IPS-18a (cell line): ENCODE measurements at regions not wholly inside any gene's neighbourhood (a gene's known extent, or its start where the extent isn't known, plus 50 kb on each side); places are given as distances from the start of the nearest gene placed in this dataset.

Experiments used
- H3K27ac ChIP-seq: one replicate; pipeline ENCODE4 v1.5.1; 2013; ENCODE audit warnings: low read length
- H3K27me3 ChIP-seq: one replicate; pipeline ENCODE4 v1.6.1; 2013; ENCODE audit warnings: mild to moderate bottlenecking, low read length; ENCODE audit not compliant: control insufficient read depth, insufficient read depth
- H3K36me3 ChIP-seq: one replicate; pipeline ENCODE4 v1.6.1; 2013; ENCODE audit warnings: low read depth, low read length; ENCODE audit not compliant: control insufficient read depth
- H3K4me1 ChIP-seq: one replicate; pipeline ENCODE4 v1.6.1; 2013; ENCODE audit warnings: low read depth, low read length; ENCODE audit not compliant: control insufficient read depth
- H3K4me3 ChIP-seq: one replicate; pipeline ENCODE4 v1.5.1; 2013; ENCODE audit warnings: low read length
- H3K9ac ChIP-seq: one replicate; pipeline ENCODE4 v1.6.1; 2013; ENCODE audit warnings: mild to moderate bottlenecking, low read length, moderate library complexity
- H3K9me3 ChIP-seq: one replicate; pipeline ENCODE4 v1.6.1; 2013; ENCODE audit warnings: low read depth, low read length; ENCODE audit not compliant: control insufficient read depth

DNA sequence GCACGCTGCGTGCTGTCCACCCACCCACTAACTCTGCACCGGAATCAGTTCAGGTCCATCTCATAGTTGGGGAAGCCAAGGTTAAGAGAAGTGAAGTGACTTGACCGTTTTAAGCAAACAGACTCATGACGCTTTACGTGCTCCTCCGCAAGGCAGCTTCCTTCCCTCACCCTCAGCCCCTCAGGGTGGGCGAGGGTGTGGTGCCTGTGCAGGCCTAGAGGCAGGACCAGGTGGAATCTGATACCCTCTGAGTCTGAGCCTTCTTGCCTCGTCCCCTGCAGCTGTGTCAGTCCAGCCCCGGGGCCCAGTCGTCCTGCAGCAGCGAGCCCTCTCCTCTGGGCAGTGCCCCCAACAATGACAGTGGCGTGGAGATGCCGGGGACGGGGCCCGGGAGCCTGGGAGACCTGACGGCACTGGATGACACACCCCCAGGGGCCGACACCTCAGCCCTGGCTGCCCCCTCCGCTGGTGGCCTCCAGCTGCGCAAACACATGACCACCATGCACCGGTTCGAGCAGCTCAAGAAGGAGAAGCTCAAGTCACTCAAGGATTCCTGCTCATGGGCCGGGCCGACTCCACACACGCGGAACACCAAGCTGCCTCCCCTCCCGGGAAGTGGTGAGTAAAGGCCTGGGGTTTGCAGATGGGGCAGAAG, 250.5 kb downstream of the GLI2 start:
- peaks cover 4% of the 10 kb centered on the region for H3K4me1 ChIP-seq
- peaks cover 59% of the 10 kb centered on the region for H3K36me3 ChIP-seq
- H3K27ac ChIP-seq, result no peak overlapping the region
- no peaks in the 10 kb centered on the region for H3K9me3 ChIP-seq
- no peaks in the 10 kb centered on the region for H3K27me3 ChIP-seq
- no peak overlapping the region for H3K9ac ChIP-seq
- no peak overlapping the region for H3K4me3 ChIP-seq

DNA sequence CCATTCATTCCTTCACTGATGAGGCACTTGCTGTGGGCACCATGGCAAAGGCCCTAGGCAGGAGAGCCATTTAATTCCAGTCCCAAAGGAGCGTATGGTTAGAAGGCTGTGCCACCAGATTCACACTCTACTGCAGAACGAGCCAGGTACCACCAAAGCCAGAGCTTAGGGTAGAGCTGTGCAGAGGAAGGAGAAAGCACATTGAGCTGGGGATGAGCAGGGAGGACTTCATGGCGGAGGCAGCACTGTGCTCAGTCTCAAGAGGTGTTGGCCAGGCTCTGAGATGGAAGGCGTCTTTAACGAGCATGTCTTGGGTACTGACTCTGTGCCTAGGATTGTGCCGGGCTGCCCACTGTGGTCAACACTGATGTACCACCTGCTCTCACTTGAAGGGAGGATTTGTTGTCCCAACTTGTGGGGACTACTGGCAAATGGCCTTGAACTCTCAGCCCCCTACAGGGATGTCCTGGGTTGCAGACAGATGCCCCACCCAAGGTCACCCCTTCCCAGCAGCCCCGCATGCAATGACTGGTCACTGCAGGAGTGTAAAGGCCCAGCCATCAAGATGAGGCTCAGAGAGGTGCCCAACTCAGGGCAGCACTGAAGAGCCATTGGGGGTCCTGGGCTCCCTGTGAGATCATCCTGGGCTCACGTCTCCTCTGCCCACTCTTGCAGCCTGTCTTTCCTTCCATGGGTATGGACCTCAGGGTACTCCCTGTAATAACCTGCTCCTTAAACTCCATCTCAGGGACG, 251.4 kb downstream of the GLI2 start:
- no peak overlapping the region for H3K27ac ChIP-seq
- no peak overlapping the region for H3K9ac ChIP-seq
- no peaks in the 10 kb centered on the region for H3K9me3 ChIP-seq
- no peak overlapping the region for H3K4me3 ChIP-seq
- H3K4me1 ChIP-seq, result peaks cover 3% of the 10 kb centered on the region
- H3K27me3 ChIP-seq, result no peaks in the 10 kb centered on the region
- H3K36me3 ChIP-seq, result peaks cover 67% of the 10 kb centered on the region

DNA sequence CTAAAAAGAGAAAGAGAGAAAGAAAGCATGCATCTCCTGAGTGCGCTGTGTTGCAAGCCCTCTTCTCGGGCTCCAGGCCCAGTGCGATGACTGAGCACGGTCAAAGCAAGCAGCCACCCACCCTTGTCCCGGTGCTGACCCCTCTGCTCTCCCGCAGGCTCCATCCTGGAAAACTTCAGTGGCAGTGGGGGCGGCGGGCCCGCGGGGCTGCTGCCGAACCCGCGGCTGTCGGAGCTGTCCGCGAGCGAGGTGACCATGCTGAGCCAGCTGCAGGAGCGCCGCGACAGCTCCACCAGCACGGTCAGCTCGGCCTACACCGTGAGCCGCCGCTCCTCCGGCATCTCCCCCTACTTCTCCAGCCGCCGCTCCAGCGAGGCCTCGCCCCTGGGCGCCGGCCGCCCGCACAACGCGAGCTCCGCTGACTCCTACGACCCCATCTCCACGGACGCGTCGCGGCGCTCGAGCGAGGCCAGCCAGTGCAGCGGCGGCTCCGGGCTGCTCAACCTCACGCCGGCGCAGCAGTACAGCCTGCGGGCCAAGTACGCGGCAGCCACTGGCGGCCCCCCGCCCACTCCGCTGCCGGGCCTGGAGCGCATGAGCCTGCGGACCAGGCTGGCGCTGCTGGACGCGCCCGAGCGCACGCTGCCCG, 252.5 kb downstream of the GLI2 start:
- no peaks in the 10 kb centered on the region for H3K4me1 ChIP-seq
- H3K36me3 ChIP-seq, result peaks cover 68% of the 10 kb centered on the region
- H3K27me3 ChIP-seq, result no peaks in the 10 kb centered on the region
- no peak overlapping the region for H3K27ac ChIP-seq
- no peaks in the 10 kb centered on the region for H3K9me3 ChIP-seq
- no peak overlapping the region for H3K9ac ChIP-seq
- no peak overlapping the region for H3K4me3 ChIP-seq

DNA sequence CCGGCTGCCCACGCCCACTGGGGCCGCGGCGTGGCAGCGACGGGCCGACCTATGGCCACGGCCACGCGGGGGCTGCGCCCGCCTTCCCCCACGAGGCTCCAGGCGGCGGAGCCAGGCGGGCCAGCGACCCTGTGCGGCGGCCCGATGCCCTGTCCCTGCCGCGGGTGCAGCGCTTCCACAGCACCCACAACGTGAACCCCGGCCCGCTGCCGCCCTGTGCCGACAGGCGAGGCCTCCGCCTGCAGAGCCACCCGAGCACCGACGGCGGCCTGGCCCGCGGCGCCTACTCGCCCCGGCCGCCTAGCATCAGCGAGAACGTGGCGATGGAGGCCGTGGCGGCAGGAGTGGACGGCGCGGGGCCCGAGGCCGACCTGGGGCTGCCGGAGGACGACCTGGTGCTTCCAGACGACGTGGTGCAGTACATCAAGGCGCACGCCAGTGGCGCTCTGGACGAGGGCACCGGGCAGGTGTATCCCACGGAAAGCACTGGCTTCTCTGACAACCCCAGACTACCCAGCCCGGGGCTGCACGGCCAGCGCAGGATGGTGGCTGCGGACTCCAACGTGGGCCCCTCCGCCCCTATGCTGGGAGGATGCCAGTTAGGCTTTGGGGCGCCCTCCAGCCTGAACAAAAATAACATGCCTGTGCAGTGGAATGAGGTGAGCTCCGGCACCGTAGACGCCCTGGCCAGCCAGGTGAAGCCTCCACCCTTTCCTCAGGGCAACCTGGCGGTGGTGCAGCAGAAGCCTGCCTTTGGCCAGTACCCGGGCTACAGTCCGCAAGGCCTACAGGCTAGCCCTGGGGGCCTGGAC, 253.2 kb downstream of the GLI2 start:
- no peak overlapping the region for H3K4me3 ChIP-seq
- no peak overlapping the region for H3K27ac ChIP-seq
- no peaks in the 10 kb centered on the region for H3K27me3 ChIP-seq
- peaks cover 68% of the 10 kb centered on the region for H3K36me3 ChIP-seq
- no peaks in the 10 kb centered on the region for H3K9me3 ChIP-seq
- H3K4me1 ChIP-seq, result no peaks in the 10 kb centered on the region
- H3K9ac ChIP-seq, result no peak overlapping the region

DNA sequence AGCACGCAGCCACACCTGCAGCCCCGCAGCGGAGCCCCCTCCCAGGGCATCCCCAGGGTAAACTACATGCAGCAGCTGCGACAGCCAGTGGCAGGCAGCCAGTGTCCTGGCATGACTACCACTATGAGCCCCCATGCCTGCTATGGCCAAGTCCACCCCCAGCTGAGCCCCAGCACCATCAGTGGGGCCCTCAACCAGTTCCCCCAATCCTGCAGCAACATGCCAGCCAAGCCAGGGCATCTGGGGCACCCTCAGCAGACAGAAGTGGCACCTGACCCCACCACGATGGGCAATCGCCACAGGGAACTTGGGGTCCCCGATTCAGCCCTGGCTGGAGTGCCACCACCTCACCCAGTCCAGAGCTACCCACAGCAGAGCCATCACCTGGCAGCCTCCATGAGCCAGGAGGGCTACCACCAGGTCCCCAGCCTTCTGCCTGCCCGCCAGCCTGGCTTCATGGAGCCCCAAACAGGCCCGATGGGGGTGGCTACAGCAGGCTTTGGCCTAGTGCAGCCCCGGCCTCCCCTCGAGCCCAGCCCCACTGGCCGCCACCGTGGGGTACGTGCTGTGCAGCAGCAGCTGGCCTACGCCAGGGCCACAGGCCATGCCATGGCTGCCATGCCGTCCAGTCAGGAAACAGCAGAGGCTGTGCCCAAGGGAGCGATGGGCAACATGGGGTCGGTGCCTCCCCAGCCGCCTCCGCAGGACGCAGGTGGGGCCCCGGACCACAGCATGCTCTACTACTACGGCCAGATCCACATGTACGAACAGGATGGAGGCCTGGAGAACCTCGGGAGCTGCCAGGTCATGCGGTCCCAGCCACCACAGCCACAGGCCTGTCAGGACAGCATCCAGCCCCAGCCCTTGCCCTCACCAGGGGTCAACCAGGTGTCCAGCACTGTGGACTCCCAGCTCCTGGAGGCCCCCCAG, 254.1 kb downstream of the GLI2 start:
- H3K27ac ChIP-seq, result no peak overlapping the region

DNA sequence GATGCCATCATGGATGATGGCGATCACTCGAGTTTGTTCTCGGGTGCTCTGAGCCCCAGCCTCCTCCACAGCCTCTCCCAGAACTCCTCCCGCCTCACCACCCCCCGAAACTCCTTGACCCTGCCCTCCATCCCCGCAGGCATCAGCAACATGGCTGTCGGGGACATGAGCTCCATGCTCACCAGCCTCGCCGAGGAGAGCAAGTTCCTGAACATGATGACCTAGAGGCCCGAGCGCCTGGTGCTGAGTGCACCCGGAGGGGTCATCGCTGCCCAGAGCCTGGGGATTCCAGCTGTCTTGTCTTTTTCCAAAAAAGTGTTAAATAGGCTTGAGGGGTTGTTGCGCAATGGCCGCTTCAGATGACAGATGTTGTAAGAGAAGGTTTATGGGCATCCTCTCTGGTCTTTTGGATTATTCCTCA, 254.8 kb downstream of the GLI2 start:
- H3K9me3 ChIP-seq, result no peaks in the 10 kb centered on the region
- H3K4me1 ChIP-seq, result no peaks in the 10 kb centered on the region
- peaks cover 53% of the 10 kb centered on the region for H3K36me3 ChIP-seq
- no peak overlapping the region for H3K9ac ChIP-seq
- H3K27me3 ChIP-seq, result no peaks in the 10 kb centered on the region
- H3K4me3 ChIP-seq, result no peak overlapping the region
- H3K27ac ChIP-seq, result no peak overlapping the region

More for the DNA sequence above, 254.1 kb downstream of the GLI2 start:
- no peaks in the 10 kb centered on the region for H3K9me3 ChIP-seq
- no peak overlapping the region for H3K9ac ChIP-seq
- H3K27me3 ChIP-seq, result no peaks in the 10 kb centered on the region
- H3K4me1 ChIP-seq, result no peaks in the 10 kb centered on the region
- H3K36me3 ChIP-seq, result peaks cover 59% of the 10 kb centered on the region
- H3K4me3 ChIP-seq, result no peak overlapping the region

DNA sequence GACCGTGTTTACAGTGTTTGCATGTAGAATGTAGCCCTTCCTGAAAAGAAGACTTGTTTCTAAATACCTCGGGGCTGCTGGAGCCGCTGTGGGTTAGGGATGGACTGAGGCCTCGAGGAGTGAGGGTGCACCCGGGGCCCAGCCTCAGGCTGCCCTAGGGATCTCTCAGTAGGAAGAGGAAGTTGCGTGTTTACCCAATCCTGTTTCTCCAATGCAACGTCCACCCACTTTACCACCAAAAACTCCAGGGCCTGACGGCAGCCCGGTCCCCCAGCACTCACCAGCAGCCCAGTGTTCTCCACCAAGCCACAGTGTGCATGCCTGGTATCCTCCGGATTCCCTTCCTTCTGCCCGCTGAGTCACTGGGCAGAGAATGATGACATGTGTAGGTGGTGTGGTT, 255.8 kb downstream of the GLI2 start:
- no peaks in the 10 kb centered on the region for H3K9me3 ChIP-seq
- H3K9ac ChIP-seq, result no peak overlapping the region
- no peak overlapping the region for H3K4me3 ChIP-seq
- no peaks in the 10 kb centered on the region for H3K27me3 ChIP-seq
- peaks cover 43% of the 10 kb centered on the region for H3K36me3 ChIP-seq
- no peaks in the 10 kb centered on the region for H3K4me1 ChIP-seq
- H3K27ac ChIP-seq, result no peak overlapping the region

DNA sequence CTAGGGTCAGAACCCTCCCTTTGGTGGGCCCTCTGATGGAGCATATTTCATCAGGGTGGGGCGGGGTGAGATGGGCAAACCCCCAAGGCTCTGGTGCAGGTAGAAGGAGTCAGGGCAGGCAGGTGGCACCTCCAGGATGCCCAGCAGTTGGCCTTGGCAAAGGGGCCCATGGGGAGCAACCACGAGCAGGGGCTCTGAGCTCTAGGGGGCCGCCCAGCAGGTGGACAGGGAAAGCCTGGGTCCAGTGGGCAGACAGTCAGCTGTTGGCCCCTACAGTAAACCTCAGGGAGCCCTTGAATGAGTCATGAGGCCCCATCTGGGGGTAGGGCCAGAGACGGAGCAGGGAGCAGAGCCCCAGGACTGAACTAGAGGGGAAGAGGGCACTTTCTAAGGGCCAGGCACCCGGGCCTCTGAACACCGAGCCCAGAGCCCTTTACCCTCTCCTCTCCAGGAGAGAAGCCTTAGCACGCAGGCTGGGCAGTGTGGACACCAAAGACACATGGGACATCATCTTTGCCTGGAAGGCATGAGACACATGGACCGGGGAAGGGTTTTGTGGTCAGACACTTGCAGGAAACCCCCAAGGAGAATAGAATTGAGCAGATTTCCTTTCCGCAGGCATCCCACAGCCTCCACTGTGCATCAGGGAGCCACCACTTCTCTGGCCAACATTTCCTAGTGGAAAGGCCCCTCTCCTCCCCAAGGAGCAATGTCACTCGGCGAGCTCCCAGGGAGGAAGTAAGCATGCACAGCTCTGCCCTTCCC, 257.3 kb downstream of the GLI2 start:
- no peak overlapping the region for H3K9ac ChIP-seq
- H3K4me1 ChIP-seq, result no peaks in the 10 kb centered on the region
- H3K9me3 ChIP-seq, result no peaks in the 10 kb centered on the region
- H3K27ac ChIP-seq, result no peak overlapping the region
- H3K27me3 ChIP-seq, result no peaks in the 10 kb centered on the region
- peaks cover 29% of the 10 kb centered on the region for H3K36me3 ChIP-seq
- H3K4me3 ChIP-seq, result no peak overlapping the region

DNA sequence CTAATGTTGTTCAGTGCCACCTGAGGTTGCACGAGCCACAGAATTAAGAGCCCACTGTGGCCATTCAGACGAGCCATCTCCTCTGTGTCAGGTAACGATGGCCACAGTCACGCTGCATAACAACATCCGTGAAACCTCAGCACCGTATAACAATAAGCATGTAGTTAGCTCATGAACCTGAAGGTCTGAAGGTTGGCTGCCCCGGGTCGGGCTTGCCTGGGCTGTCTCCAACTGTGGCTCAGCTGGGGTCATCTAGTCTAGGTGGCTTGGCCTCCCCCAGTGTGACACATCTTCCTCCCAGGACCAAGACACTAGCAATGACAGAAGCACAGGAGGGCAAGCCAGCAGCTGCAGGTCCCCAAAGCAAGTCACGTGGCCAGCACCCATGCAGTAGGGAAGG, 258.0 kb downstream of the GLI2 start:
- no peaks in the 10 kb centered on the region for H3K27me3 ChIP-seq
- peaks cover 29% of the 10 kb centered on the region for H3K36me3 ChIP-seq
- no peaks in the 10 kb centered on the region for H3K9me3 ChIP-seq
- H3K9ac ChIP-seq, result no peak overlapping the region
- H3K27ac ChIP-seq, result no peak overlapping the region
- no peak overlapping the region for H3K4me3 ChIP-seq
- no peaks in the 10 kb centered on the region for H3K4me1 ChIP-seq

DNA sequence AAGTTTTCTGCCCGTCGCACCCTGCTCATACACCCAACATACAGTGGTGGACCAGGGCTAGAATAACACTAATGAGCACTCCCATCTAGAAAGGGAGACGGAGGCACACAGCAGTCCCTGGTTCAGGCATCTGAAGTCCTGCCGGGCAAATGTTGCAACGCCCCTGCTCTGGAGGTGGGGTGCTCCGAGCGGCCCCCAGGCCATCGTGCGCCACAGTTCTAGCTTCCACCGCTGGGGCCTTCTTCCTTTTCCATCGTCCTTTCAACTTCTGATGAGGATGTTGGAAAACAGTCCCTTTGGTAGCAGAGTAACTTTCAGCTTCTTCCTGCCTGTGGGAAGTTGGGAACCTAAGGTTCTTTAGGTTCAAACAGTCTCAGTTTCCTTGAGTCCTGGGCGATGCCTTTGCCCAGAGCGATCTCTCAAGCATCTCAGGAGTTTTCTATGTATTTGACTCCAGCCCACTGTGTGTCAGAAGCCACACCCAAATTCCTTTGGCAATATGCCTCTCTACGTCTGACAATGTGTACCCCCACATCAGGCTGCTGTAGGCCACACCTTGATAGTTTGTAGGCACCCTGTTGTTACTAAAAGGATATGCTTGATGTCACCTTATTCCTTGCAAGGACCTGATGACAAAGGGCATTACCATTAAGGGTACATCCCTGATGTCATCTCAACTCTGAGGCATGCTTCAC, 258.8 kb downstream of the GLI2 start:
- Histone ChIP-seq H3K4me1 (no peaks in the 10 kb centered on the region), H3K27me3 (no peaks in the 10 kb centered on the region), H3K9ac (no peak overlapping the region), H3K36me3 (peaks cover 23% of the 10 kb centered on the region), H3K27ac (no peak overlapping the region), H3K9me3 (no peaks in the 10 kb centered on the region), H3K4me3 (no peak overlapping the region)
